ENCODE measurements at regions not wholly inside any gene's neighbourhood (a gene's known extent, or its start where the extent isn't known, plus 50 kb on each side); places are given as distances from the start of the nearest gene placed in this dataset.

GRCh38 chr6:3916211-3916610 lies 67.0 kb downstream of the FAM50B start:
- TF ChIP-seq, protein P1, sequence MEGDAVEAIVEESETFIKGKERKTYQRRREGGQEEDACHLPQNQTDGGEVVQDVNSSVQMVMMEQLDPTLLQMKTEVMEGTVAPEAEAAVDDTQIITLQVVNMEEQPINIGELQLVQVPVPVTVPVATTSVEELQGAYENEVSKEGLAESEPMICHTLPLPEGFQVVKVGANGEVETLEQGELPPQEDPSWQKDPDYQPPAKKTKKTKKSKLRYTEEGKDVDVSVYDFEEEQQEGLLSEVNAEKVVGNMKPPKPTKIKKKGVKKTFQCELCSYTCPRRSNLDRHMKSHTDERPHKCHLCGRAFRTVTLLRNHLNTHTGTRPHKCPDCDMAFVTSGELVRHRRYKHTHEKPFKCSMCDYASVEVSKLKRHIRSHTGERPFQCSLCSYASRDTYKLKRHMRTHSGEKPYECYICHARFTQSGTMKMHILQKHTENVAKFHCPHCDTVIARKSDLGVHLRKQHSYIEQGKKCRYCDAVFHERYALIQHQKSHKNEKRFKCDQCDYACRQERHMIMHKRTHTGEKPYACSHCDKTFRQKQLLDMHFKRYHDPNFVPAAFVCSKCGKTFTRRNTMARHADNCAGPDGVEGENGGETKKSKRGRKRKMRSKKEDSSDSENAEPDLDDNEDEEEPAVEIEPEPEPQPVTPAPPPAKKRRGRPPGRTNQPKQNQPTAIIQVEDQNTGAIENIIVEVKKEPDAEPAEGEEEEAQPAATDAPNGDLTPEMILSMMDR (conservative IDR thresholded peaks at IDR 0.05): no peak
- TF ChIP-seq ZFX (IDR thresholded peaks at IDR 0.05): no peak

Measured in C4-2B (cell line).